B cell (primary cell): ENCODE measurements at regions not wholly inside any gene's neighbourhood (a gene's known extent, or its start where the extent isn't known, plus 50 kb on each side); places are given as distances from the start of the nearest gene placed in this dataset.

Experiments
- CTCF ChIP-seq: fragments of 200-600 bp; IDR thresholded peaks from one replicate; pipeline ENCODE4 v1.8.0; 2022; ENCODE audit warnings: antibody characterized with exemption, mild to moderate bottlenecking
- EZH2 ChIP-seq: IDR thresholded peaks from 2 replicates; pipeline ENCODE4 v1.6.1; 2012; ENCODE audit warnings: borderline replicate concordance, low read depth, mild to moderate bottlenecking, moderate library complexity, low read length; ENCODE audit not compliant: insufficient read depth, poor library complexity, severe bottlenecking

- TF ChIP-seq CTCF (no peak), EZH2 (no peak)
Observed at GRCh38 chr4:59258002-59258401, 1942.1 kb upstream of the ADGRL3 start.
